Suprapubic skin (tissue), 3 donors: ENCODE measurements at regions not wholly inside any gene's neighbourhood (a gene's known extent, or its start where the extent isn't known, plus 50 kb on each side); places are given as distances from the start of the nearest gene placed in this dataset.

Source experiments
- CTCF ChIP-seq, 2 donors: fragments of 200-600 bp in 1 of 2; fragments of 450-650 bp in 1 of 2; sonication (generic) in 1 of 2; IDR thresholded peaks; one replicate each; pipeline ENCODE4 v1.5.1; 2016 to 2019; ENCODE audit warnings: antibody characterized with exemption in 2 of 2, mild to moderate bottlenecking in 1 of 2, moderate library complexity in 1 of 2
- POLR2A ChIP-seq, 2 donors: fragments of 450-650 bp; IDR thresholded peaks; one replicate each; pipeline ENCODE4 v1.6.1; 2017; ENCODE audit warnings: antibody characterized with exemption in 2 of 2, mild to moderate bottlenecking in 2 of 2, moderate library complexity in 2 of 2

- TF ChIP-seq CTCF (IDR thresholded peaks at IDR 0.05), result no peak
- no peak for TF ChIP-seq POLR2A (IDR thresholded peaks at IDR 0.05)
Observed at GRCh38 chr6:119960036-119960435, 610.5 kb upstream of the MAN1A1 start.
